Parathyroid adenoma (tissue), 2 donors: ENCODE measurements at regions not wholly inside any gene's neighbourhood (a gene's known extent, or its start where the extent isn't known, plus 50 kb on each side); places are given as distances from the start of the nearest gene placed in this dataset.

Experiments
- H2AFZ ChIP-seq: fragments of 300-600 bp; sonication (generic); one replicate; pipeline ENCODE4 v1.7.0; 2017; ENCODE audit warnings: antibody characterized with exemption, mild to moderate bottlenecking
- H3K27ac ChIP-seq: fragments of 300-600 bp; sonication (generic); one replicate; pipeline ENCODE4 v1.7.0; 2017
- H3K27me3 ChIP-seq: fragments of 300-600 bp; sonication (generic); one replicate; pipeline ENCODE4 v1.7.0; 2017; ENCODE audit warnings: low read length; ENCODE audit not compliant: control insufficient read depth, insufficient read depth
- H3K36me3 ChIP-seq: fragments of 300-600 bp; sonication (generic); one replicate; pipeline ENCODE4 v1.7.0; 2017; ENCODE audit warnings: low read length; ENCODE audit not compliant: control insufficient read depth, insufficient read depth
- H3K4me1 ChIP-seq: fragments of 300-600 bp; sonication (generic); one replicate; pipeline ENCODE4 v1.7.0; 2017; ENCODE audit warnings: control low read depth
- H3K4me2 ChIP-seq: fragments of 300-600 bp; sonication (generic); one replicate; pipeline ENCODE4 v1.7.0; 2017; ENCODE audit warnings: low read length
- H3K4me3 ChIP-seq: fragments of 300-600 bp; sonication (generic); one replicate; pipeline ENCODE4 v1.7.0; 2017; ENCODE audit warnings: low read depth, low read length
- H3K79me2 ChIP-seq: fragments of 300-600 bp; sonication (generic); one replicate; pipeline ENCODE4 v1.7.0; 2017; ENCODE audit warnings: control low read depth
- H3K9ac ChIP-seq: fragments of 300-600 bp; sonication (generic); one replicate; pipeline ENCODE4 v1.7.0; 2017; ENCODE audit warnings: mild to moderate bottlenecking
- H3K9me3 ChIP-seq: fragments of 300-600 bp; sonication (generic); one replicate; pipeline ENCODE4 v1.7.0; 2017; ENCODE audit warnings: low read length; ENCODE audit not compliant: control insufficient read depth
- CTCF ChIP-seq: fragments of 300-600 bp; sonication (generic); IDR thresholded peaks from one replicate; pipeline ENCODE4 v1.7.0; 2017; ENCODE audit warnings: antibody characterized with exemption, mild to moderate bottlenecking
- donor health status: primary hyperparathyroidism.

- Histone ChIP-seq H3K27ac (no peak overlapping the region), H3K4me3 (no peak overlapping the region), H3K4me1 (no peaks in the 10 kb centered on the region), H3K4me2 (no peak overlapping the region), H3K9me3 (no peaks in the 10 kb centered on the region), H3K9ac (no peak overlapping the region), H3K27me3 (no peaks in the 10 kb centered on the region), H3K36me3 (no peaks in the 10 kb centered on the region), H2AFZ (no peak overlapping the region), H3K79me2 (no peaks in the 10 kb centered on the region)
- no peak for TF ChIP-seq CTCF
These were observed 258.4 kb upstream of the DPYD start for GRCh38 chr1:98179151-98179773.

- H3K9ac ChIP-seq, result no peak overlapping the region
- no peaks in the 10 kb centered on the region for H3K79me2 ChIP-seq
- no peaks in the 10 kb centered on the region for H3K9me3 ChIP-seq
- H2AFZ ChIP-seq, result no peak overlapping the region
- H3K4me1 ChIP-seq, result no peaks in the 10 kb centered on the region
- H3K27ac ChIP-seq, result no peak overlapping the region
- TF ChIP-seq CTCF, result no peak
- H3K4me3 ChIP-seq, result no peak overlapping the region
- H3K4me2 ChIP-seq, result no peak overlapping the region
- no peaks in the 10 kb centered on the region for H3K36me3 ChIP-seq
- H3K27me3 ChIP-seq, result no peaks in the 10 kb centered on the region
These were observed 256.9 kb upstream of the DPYD start for GRCh38 chr1:98177751-98178150.

- Histone ChIP-seq H3K4me3 (no peak overlapping the region), H2AFZ (no peak overlapping the region), H3K27me3 (no peaks in the 10 kb centered on the region), H3K9ac (no peak overlapping the region), H3K9me3 (no peaks in the 10 kb centered on the region), H3K27ac (no peak overlapping the region), H3K4me2 (no peak overlapping the region), H3K4me1 (no peaks in the 10 kb centered on the region), H3K36me3 (no peaks in the 10 kb centered on the region), H3K79me2 (no peaks in the 10 kb centered on the region)
- no peak for TF ChIP-seq CTCF
These were observed 256.1 kb upstream of the DPYD start for GRCh38 chr1:98176936-98177335.

GRCh38 chr1:98176414-98176813, 255.6 kb upstream of the DPYD start:
- Histone ChIP-seq H2AFZ (no peak overlapping the region), H3K79me2 (no peaks in the 10 kb centered on the region), H3K4me1 (no peaks in the 10 kb centered on the region), H3K27me3 (no peaks in the 10 kb centered on the region), H3K27ac (no peak overlapping the region), H3K9me3 (no peaks in the 10 kb centered on the region), H3K36me3 (no peaks in the 10 kb centered on the region), H3K4me3 (no peak overlapping the region), H3K4me2 (no peak overlapping the region), H3K9ac (no peak overlapping the region)
- TF ChIP-seq CTCF, result no peak

GRCh38 chr1:98172578-98172977, 251.7 kb upstream of the DPYD start:
- Histone ChIP-seq H3K9me3 (no peaks in the 10 kb centered on the region), H3K79me2 (no peaks in the 10 kb centered on the region), H2AFZ (no peak overlapping the region), H3K27me3 (no peaks in the 10 kb centered on the region), H3K4me3 (no peak overlapping the region), H3K4me1 (no peaks in the 10 kb centered on the region), H3K4me2 (no peak overlapping the region), H3K36me3 (no peaks in the 10 kb centered on the region), H3K9ac (no peak overlapping the region), H3K27ac (no peak overlapping the region)
- no peak for TF ChIP-seq CTCF
